ENCODE measurements at regions not wholly inside any gene's neighbourhood (a gene's known extent, or its start where the extent isn't known, plus 50 kb on each side); places are given as distances from the start of the nearest gene placed in this dataset.

GRCh38 chr1:239861985-239862384 lies 229.7 kb upstream of the FMN2 start:
- TF ChIP-seq, protein P1, sequence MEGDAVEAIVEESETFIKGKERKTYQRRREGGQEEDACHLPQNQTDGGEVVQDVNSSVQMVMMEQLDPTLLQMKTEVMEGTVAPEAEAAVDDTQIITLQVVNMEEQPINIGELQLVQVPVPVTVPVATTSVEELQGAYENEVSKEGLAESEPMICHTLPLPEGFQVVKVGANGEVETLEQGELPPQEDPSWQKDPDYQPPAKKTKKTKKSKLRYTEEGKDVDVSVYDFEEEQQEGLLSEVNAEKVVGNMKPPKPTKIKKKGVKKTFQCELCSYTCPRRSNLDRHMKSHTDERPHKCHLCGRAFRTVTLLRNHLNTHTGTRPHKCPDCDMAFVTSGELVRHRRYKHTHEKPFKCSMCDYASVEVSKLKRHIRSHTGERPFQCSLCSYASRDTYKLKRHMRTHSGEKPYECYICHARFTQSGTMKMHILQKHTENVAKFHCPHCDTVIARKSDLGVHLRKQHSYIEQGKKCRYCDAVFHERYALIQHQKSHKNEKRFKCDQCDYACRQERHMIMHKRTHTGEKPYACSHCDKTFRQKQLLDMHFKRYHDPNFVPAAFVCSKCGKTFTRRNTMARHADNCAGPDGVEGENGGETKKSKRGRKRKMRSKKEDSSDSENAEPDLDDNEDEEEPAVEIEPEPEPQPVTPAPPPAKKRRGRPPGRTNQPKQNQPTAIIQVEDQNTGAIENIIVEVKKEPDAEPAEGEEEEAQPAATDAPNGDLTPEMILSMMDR (IDR thresholded peaks at IDR 0.05; ENCODE audit: borderline replicate concordance, control extremely low read depth, extremely low read depth, insufficient read depth, missing control alignments), result no peak
- DNase-seq (ENCODE audit: low spot score), result no peak
- in situ Hi-C loops (cut with MboI; ENCODE audit: low sequenced_read_pairs, unreplicated experiment), result no loop called here

DNA sequence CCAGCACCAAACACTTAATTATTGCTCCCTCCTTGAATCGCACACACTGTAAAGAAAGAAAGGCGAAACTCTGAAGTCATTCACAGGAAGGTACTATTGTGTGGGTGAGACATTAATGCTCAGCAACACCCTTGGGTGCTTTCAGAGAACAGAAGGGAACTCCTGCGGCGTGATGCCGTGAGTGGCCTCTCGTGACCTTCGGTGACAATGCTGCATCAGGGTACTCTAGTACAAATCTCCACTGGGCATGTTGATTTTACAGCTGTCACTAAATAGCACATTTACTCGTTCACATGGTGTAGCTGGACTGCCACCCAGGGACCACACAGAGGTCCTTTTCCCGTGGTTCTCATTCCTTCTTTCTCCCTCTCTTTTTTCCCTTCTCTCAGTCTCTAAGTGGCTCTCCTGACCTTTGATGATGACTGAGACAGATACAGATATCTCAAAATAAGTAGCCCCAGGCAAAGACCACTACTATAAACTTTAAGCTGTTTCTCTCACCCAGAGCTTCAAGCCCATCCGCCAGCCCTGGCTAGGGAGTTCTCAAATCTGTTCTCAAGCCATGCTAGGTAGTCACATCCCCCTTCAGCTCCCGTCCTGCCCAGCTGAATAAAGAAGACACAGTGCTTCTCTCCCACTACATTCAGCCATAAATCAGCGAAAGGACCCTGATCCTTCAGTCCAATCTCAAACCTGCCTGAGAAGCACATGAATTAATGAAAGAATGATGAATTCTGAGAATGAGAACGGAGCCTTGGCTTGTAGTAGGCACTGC lies 223.4 kb upstream of the FMN2 start:
- in situ Hi-C loops (cut with MboI; ENCODE audit: low sequenced_read_pairs, unreplicated experiment), result no loop called here
- TF ChIP-seq, protein P1 (IDR thresholded peaks at IDR 0.05; ENCODE audit: borderline replicate concordance, control extremely low read depth, extremely low read depth, insufficient read depth, missing control alignments), result no peak
- DNase-seq (ENCODE audit: low spot score), result no peak

DNA sequence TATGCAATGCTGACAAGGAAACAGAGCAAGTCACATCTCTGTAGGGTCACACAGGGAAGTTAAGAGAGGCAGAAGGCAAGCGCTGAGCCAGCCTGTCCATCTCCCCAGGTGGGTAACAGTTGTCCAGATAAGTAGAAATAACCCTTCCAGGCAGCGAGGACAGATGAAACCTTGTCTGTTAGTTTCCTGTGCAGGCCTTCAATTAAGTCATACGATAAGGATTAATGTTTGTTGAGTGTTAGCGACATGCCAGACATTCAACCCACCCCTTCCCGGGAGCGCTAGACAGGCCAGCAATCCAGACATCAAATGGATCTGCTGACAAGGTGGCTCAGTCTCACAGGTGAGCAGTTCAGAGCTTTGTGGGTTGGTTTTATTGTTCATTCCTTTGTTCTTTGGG lies 221.5 kb upstream of the FMN2 start:
- in situ Hi-C loops (cut with MboI; ENCODE audit: low sequenced_read_pairs, unreplicated experiment), result no loop called here
- DNase-seq (ENCODE audit: low spot score), result no peak
- TF ChIP-seq, protein P1 (IDR thresholded peaks at IDR 0.05; ENCODE audit: borderline replicate concordance, control extremely low read depth, extremely low read depth, insufficient read depth, missing control alignments), result no peak

DNA sequence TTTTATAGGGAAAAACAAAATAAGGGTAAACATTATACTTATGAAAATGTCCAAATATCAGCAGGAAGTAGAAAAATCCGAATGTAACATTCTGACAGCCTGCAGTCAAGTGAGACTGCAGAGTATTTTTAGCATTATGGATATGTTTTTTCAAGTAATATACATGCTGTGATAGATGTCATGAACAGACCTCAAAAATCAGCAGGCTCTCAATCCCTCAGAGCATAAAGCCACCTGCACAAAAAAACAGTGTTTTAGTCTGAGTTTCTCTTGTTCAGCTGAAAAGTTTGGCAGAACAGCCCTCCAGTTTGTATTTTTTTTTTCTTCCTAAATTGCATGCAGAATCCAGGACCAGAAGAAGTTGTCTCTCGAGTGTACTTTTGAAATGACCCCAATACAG lies 219.1 kb upstream of the FMN2 start:
- TF ChIP-seq, protein P1 (IDR thresholded peaks at IDR 0.05; ENCODE audit: borderline replicate concordance, control extremely low read depth, extremely low read depth, insufficient read depth, missing control alignments), result no peak
- in situ Hi-C loops (cut with MboI; ENCODE audit: low sequenced_read_pairs, unreplicated experiment), result no loop called here
- DNase-seq (ENCODE audit: low spot score), result no peak

GRCh38 chr1:239874831-239875230 lies 216.9 kb upstream of the FMN2 start:
- TF ChIP-seq, protein P1 (IDR thresholded peaks at IDR 0.05; ENCODE audit: borderline replicate concordance, control extremely low read depth, extremely low read depth, insufficient read depth, missing control alignments), result no peak
- in situ Hi-C loops (cut with MboI; ENCODE audit: low sequenced_read_pairs, unreplicated experiment), result loop anchor here (25.0 kb wide), 1 partner anchor 463 kb away; no protein-coding TSS in a partner anchor
- no peak for DNase-seq (ENCODE audit: low spot score)

DNA sequence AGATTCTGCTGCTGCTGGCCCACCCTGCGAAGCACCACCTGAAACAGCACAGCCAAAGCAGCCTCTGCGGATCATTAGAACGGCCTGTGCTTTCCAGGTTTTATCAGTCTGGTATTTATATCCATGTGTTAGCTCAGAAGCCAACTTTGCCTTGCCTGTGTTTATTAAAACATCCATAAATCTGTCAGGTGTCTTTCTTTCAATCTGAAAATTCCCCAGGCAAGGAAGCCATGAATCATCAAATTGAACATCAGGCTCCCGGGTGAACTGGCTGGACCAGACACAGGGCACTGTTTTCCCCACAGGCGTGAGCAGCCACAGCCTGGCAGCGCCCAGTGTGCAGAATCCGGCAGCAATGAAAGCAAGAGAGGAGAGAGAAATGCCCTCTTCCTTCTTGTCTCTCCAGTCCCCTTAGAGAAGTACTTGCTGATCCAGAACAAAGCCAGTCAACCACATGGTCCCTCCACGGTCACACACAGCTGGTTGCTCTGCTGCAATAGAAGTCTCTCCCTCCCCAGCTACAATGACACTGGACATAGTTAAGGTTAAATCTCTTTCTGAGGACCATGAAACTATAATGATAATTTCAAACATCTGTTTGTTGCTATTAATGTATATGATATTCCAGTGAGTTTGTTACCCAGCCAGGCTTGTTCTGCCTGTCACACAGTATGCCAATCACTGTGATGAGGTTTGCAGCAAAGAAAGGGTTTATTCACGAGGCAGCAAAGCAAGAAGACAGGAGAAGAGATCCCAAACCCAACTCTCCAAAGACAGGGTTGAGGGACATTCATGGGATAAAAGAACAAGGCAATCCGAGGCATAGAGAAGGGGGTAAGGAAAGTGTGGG lies 212.1 kb upstream of the FMN2 start:
- in situ Hi-C loops (cut with MboI; ENCODE audit: low sequenced_read_pairs, unreplicated experiment), result loop anchor here (25.0 kb wide), 1 partner anchor 467 kb away; no protein-coding TSS in a partner anchor
- no peak for DNase-seq (ENCODE audit: low spot score)
- TF ChIP-seq, protein P1 (IDR thresholded peaks at IDR 0.05; ENCODE audit: borderline replicate concordance, control extremely low read depth, extremely low read depth, insufficient read depth, missing control alignments), result no peak
